ENCODE measurements at regions not wholly inside any gene's neighbourhood (a gene's known extent, or its start where the extent isn't known, plus 50 kb on each side); places are given as distances from the start of the nearest gene placed in this dataset.

DNA sequence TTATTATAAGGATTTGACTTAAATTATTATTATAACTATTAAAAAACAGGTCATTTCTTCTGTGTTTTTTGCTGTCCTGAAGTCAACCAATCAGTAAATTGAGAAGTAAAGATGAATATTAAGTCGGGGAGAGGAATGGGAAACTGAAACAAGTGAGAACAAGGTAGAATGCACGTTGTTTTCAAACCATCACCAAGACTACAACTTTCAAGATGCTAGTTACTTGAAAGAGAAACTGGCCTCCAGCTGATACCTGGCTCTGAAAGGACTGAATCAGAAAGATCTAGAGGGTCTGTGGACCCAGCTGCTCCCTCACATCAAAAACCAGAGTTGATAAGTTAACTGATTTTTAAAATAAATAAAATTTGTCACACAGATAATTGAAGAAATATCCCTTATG is 1301.5 kb upstream of the ATXN8OS start:
- intact Hi-C loops (cut with DNase I): no loop called here
- 54 to 72% methylated on average over 2 of the region's 2 CpGs for WGBS, 2 donors
- Histone ChIP-seq H3K36me3 (no peaks in the 10 kb centered on the region), H3K27me3 (no peaks in the 10 kb centered on the region), H3K9me3 (no peaks in the 10 kb centered on the region), H3K4me1 (no peaks in the 10 kb centered on the region), H3K4me3 (no peak overlapping the region), H3K27ac (no peak overlapping the region)
- DNase-seq: no peak
- TF ChIP-seq POLR2AphosphoS5 (IDR thresholded peaks at IDR 0.05) (no peak), EP300 (IDR thresholded peaks at IDR 0.05) (no peak), POLR2A (IDR thresholded peaks at IDR 0.05) (no peak)
- TF ChIP-seq, protein P1, sequence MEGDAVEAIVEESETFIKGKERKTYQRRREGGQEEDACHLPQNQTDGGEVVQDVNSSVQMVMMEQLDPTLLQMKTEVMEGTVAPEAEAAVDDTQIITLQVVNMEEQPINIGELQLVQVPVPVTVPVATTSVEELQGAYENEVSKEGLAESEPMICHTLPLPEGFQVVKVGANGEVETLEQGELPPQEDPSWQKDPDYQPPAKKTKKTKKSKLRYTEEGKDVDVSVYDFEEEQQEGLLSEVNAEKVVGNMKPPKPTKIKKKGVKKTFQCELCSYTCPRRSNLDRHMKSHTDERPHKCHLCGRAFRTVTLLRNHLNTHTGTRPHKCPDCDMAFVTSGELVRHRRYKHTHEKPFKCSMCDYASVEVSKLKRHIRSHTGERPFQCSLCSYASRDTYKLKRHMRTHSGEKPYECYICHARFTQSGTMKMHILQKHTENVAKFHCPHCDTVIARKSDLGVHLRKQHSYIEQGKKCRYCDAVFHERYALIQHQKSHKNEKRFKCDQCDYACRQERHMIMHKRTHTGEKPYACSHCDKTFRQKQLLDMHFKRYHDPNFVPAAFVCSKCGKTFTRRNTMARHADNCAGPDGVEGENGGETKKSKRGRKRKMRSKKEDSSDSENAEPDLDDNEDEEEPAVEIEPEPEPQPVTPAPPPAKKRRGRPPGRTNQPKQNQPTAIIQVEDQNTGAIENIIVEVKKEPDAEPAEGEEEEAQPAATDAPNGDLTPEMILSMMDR (IDR thresholded peaks at IDR 0.05): no peak

DNA sequence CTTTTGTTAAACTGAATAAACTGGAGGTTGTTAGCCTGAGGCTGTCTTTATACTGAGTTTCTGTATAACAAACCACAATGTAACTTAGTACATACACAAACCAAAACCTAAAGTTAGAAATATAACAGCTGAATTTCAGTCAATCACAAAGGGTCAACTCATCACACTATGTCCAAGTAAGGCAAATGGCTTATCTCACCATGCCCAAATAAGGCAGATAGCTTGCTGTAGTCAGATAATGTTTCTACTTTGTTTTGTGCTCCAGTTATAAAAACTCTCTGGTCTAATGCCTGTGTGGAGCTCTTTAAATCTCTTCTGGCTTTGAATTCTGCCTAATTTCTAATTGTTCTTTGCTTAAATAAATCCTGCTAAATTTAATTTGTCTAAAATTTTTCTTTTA is 1323.4 kb upstream of the ATXN8OS start:
- H3K27ac ChIP-seq: no peak overlapping the region
- no peaks in the 10 kb centered on the region for H3K36me3 ChIP-seq
- no peak overlapping the region for H3K4me3 ChIP-seq
- TF ChIP-seq POLR2A (IDR thresholded peaks at IDR 0.05) (no peak), POLR2AphosphoS5 (IDR thresholded peaks at IDR 0.05) (no peak), EP300 (IDR thresholded peaks at IDR 0.05) (no peak)
- TF ChIP-seq, protein P1 (IDR thresholded peaks at IDR 0.05): no peak
- no peaks in the 10 kb centered on the region for H3K4me1 ChIP-seq
- intact Hi-C loops (cut with DNase I): no loop called here
- DNase-seq: no peak
- no peaks in the 10 kb centered on the region for H3K27me3 ChIP-seq
- no peaks in the 10 kb centered on the region for H3K9me3 ChIP-seq

DNA sequence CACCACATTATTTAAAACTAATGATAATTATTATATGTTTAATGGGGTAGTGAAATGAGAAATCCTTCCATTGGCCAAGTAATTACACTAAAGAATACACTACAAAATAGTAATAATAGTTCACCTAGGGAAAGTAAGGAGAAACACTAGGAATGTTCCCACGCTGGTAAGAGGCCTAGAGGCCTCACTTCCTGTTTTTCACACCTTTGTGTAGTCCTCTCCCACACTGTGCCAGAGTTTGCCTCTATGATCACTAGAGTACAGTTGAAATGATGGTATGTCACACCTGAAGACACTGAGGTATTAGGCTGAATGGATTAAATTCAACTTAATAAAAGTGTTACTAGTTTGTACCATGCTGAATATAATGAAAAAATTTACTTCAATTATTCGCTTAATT is 1348.0 kb upstream of the ATXN8OS start:
- TF ChIP-seq, protein P1 (IDR thresholded peaks at IDR 0.05): no peak
- TF ChIP-seq EP300 (IDR thresholded peaks at IDR 0.05) (no peak), POLR2AphosphoS5 (IDR thresholded peaks at IDR 0.05) (no peak), POLR2A (IDR thresholded peaks at IDR 0.05) (no peak)
- H3K9me3 ChIP-seq: no peaks in the 10 kb centered on the region
- intact Hi-C loops (cut with DNase I): no loop called here
- no peaks in the 10 kb centered on the region for H3K36me3 ChIP-seq
- H3K4me3 ChIP-seq: no peak overlapping the region
- H3K4me1 ChIP-seq: no peaks in the 10 kb centered on the region
- 74 to 79% methylated on average over 2 of the region's 2 CpGs for WGBS, 2 donors
- H3K27ac ChIP-seq: no peak overlapping the region
- no peak for DNase-seq
- H3K27me3 ChIP-seq: no peaks in the 10 kb centered on the region

DNA sequence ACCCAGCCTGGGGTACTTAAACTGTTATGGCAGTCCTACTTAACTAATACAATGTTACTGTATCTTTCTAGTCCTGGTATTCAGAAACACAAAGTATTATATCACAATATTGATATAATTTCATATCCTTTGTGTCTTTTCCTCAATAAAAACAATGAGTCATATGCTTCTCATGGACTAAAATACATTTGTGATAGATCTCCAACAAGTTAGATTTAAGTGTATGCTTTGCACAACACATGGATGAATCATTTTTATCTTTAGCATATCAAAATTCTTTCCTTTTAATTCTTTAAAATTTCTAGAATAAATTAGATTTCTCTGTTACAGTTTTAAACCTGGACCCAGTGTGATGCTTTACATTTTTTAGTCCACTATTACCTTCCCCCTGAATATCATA is 1357.8 kb upstream of the ATXN8OS start:
- no peak for DNase-seq
- TF ChIP-seq POLR2AphosphoS5 (IDR thresholded peaks at IDR 0.05): no peak
- TF ChIP-seq EP300 (IDR thresholded peaks at IDR 0.05): no peak
- no peak for TF ChIP-seq POLR2A (IDR thresholded peaks at IDR 0.05)
- TF ChIP-seq, protein P1 (IDR thresholded peaks at IDR 0.05): no peak
- H3K4me3 ChIP-seq: no peak overlapping the region
- no peaks in the 10 kb centered on the region for H3K27me3 ChIP-seq
- H3K36me3 ChIP-seq: no peaks in the 10 kb centered on the region
- intact Hi-C loops (cut with DNase I): no loop called here
- H3K9me3 ChIP-seq: no peaks in the 10 kb centered on the region
- H3K27ac ChIP-seq: no peak overlapping the region
- H3K4me1 ChIP-seq: no peaks in the 10 kb centered on the region

DNA sequence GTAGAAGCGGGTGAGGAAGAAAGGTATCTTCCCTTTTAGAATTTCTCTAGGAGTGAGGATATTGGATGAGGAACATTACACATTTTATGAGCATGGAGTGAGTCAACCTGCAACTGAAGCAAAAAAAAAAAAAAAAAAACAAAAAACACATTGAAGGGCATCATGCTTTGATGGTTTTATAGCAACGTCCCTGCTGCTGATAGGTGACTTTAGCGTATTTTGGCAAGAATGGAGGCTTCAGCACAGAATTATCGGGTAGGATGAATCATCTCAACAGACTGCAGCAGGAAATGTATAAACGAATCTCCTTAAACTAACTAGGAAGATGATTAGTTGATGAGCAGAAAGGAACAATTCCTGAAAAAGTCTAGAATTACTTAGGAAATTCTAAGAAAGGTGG is 1359.6 kb upstream of the ATXN8OS start:
- WGBS, 2 donors: 39 to 80% methylated on average over 5 of the region's 5 CpGs
- Histone ChIP-seq H3K27ac (no peak overlapping the region), H3K27me3 (no peaks in the 10 kb centered on the region), H3K4me1 (no peaks in the 10 kb centered on the region), H3K9me3 (no peaks in the 10 kb centered on the region), H3K36me3 (no peaks in the 10 kb centered on the region), H3K4me3 (no peak overlapping the region)
- intact Hi-C loops (cut with DNase I): no loop called here
- no peak for TF ChIP-seq POLR2AphosphoS5 (IDR thresholded peaks at IDR 0.05)
- TF ChIP-seq POLR2A (IDR thresholded peaks at IDR 0.05): no peak
- TF ChIP-seq, protein P1 (IDR thresholded peaks at IDR 0.05): no peak
- no peak for TF ChIP-seq EP300 (IDR thresholded peaks at IDR 0.05)
- DNase-seq: no peak

Measured in sigmoid colon (tissue), 6 donors.